GM12891 (cell line): ENCODE measurements at regions not wholly inside any gene's neighbourhood (a gene's known extent, or its start where the extent isn't known, plus 50 kb on each side); places are given as distances from the start of the nearest gene placed in this dataset.

Source experiments
- POLR2A ChIP-seq: IDR thresholded peaks from 2 replicates; pipeline ENCODE4 v1.6.1; 2011; ENCODE audit warnings: low read depth, low read length, control low read depth
- SPI1 ChIP-seq: IDR thresholded peaks from 2 replicates; pipeline ENCODE4 v1.6.1; 2011; ENCODE audit warnings: low read depth, low read length, control low read depth

DNA sequence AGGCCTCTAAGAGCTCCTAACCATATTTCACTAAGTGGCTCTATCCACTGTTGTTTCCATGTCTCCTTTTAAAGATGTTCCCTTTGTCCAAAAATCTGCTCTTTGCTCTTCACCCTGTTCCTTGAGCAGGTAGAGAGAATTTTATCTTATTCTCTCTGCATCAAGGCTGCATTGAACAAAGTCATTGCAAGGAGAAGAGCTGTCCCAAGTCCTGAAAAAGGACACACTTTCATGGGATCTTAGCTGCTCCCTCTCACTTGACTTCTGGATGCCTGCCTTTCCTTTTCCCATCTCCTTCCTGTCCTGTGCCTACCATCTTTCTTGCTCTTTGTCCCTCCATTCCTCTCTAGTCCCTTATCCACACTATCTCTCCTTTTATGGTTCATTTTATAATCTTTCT is 235.2 kb upstream of the THSD7B start:
- TF ChIP-seq SPI1 (no peak), POLR2A (no peak)
